ENCODE measurements at regions not wholly inside any gene's neighbourhood (a gene's known extent, or its start where the extent isn't known, plus 50 kb on each side); places are given as distances from the start of the nearest gene placed in this dataset.

GRCh38 chr13:81791641-81792040 lies 1450.7 kb upstream of the SPRY2 start:
- no peak for DNase-seq (ENCODE audit: low spot score)

- DNase-seq (ENCODE audit: low spot score), result no peak
Measured at GRCh38 chr13:81781471-81781870, 1440.5 kb upstream of the SPRY2 start.

GRCh38 chr13:81779876-81780275 lies 1439.0 kb upstream of the SPRY2 start:
- no peak for DNase-seq (ENCODE audit: low spot score)

- DNase-seq (ENCODE audit: low spot score), result no peak
Measured at GRCh38 chr13:81778350-81778749, 1437.4 kb upstream of the SPRY2 start.

- no peak for DNase-seq (ENCODE audit: low spot score)
Measured at GRCh38 chr13:81773263-81773662, 1432.3 kb upstream of the SPRY2 start.

GRCh38 chr13:81771951-81772350 lies 1431.0 kb upstream of the SPRY2 start:
- DNase-seq (ENCODE audit: low spot score), result no peak

- no peak for DNase-seq (ENCODE audit: low spot score)
Measured at GRCh38 chr13:81770868-81771505, 1430.1 kb upstream of the SPRY2 start.

- DNase-seq (ENCODE audit: low spot score), result no peak
Measured at GRCh38 chr13:81762449-81762848, 1421.5 kb upstream of the SPRY2 start.

GRCh38 chr13:81760316-81760715 lies 1419.4 kb upstream of the SPRY2 start:
- no peak for DNase-seq (ENCODE audit: low spot score)

GRCh38 chr13:81757348-81757970 lies 1416.5 kb upstream of the SPRY2 start:
- DNase-seq (ENCODE audit: low spot score), result no peak

- DNase-seq (ENCODE audit: low spot score), result no peak
Measured at GRCh38 chr13:81745391-81745790, 1404.5 kb upstream of the SPRY2 start.

- DNase-seq (ENCODE audit: low spot score), result no peak
Measured at GRCh38 chr13:81738364-81738763, 1397.4 kb upstream of the SPRY2 start.

- no peak for DNase-seq (ENCODE audit: low spot score)
Measured at GRCh38 chr13:81726037-81726726, 1385.3 kb upstream of the SPRY2 start.

GRCh38 chr13:81722456-81722855 lies 1381.5 kb upstream of the SPRY2 start:
- DNase-seq (ENCODE audit: low spot score), result no peak

GRCh38 chr13:81721400-81721799 lies 1380.5 kb upstream of the SPRY2 start:
- DNase-seq (ENCODE audit: low spot score), result no peak

- DNase-seq (ENCODE audit: low spot score), result no peak
Measured at GRCh38 chr13:81714513-81714912, 1373.6 kb upstream of the SPRY2 start.

GRCh38 chr13:81713201-81713600 lies 1372.3 kb upstream of the SPRY2 start:
- DNase-seq (ENCODE audit: low spot score), result no peak

- DNase-seq (ENCODE audit: low spot score), result no peak
Measured at GRCh38 chr13:81697826-81698225, 1356.9 kb upstream of the SPRY2 start.

- no peak for DNase-seq (ENCODE audit: low spot score)
Measured at GRCh38 chr13:81686877-81687276, 1346.0 kb upstream of the SPRY2 start.

- no peak for DNase-seq (ENCODE audit: low spot score)
Measured at GRCh38 chr13:81683521-81683920, 1342.6 kb upstream of the SPRY2 start.

GRCh38 chr13:81682081-81682630 lies 1341.2 kb upstream of the SPRY2 start:
- no peak for DNase-seq (ENCODE audit: low spot score)

- DNase-seq (ENCODE audit: low spot score), result no peak
Measured at GRCh38 chr13:81677857-81678256, 1336.9 kb upstream of the SPRY2 start.

- no peak for DNase-seq (ENCODE audit: low spot score)
Measured at GRCh38 chr13:81676008-81676407, 1335.1 kb upstream of the SPRY2 start.
